IMR-90 (cell line): ENCODE measurements at regions not wholly inside any gene's neighbourhood (a gene's known extent, or its start where the extent isn't known, plus 50 kb on each side); places are given as distances from the start of the nearest gene placed in this dataset.

Experiments used
- ATAC-seq: fragments of 200-7000 bp; cut with Tn5 transposase; 2 replicates; pipeline ENCODE4 v1.9.1; 2020; ENCODE audit warnings: low read depth, mild to moderate bottlenecking, moderate library complexity
- BruUV-seq: library from RNA; stranded (reverse); fragments of 400-500 nt; replicated peaks from 2 replicates; lab custom pipeline; 2021; lab: Mats Ljungman, UMichigan
- CTCF ChIA-PET: fragments of 300-600 bp; formaldehyde crosslinking; extraction: SDS; loops from one replicate; lab custom pipeline; 2021; ENCODE audit warnings: antibody characterized with exemption; lab: Yijun Ruan, JAX
- POLR2A ChIA-PET: fragments of 300-600 bp; sonication (Branson Sonifier 250); formaldehyde crosslinking; loops from one replicate; lab custom pipeline; 2022; ENCODE audit warnings: antibody characterized with exemption; ENCODE audit not compliant: unreplicated experiment; lab: Charles Lee
- DNase-seq: peaks from one replicate; pipeline ENCODE4 v3.0.0; 2013
- H2AFZ ChIP-seq: replicated peaks from 2 replicates; pipeline ENCODE3; 2013; ENCODE audit warnings: low read length, mild to moderate bottlenecking; ENCODE audit not compliant: poor library complexity
- H2AK5ac ChIP-seq: 2 replicates; pipeline ENCODE4 v1.6.1; 2013; ENCODE audit warnings: low read depth, low read length, inconsistent platforms
- H2AK9ac ChIP-seq: replicated peaks from 2 replicates; pipeline ENCODE3; 2013; ENCODE audit warnings: mild to moderate bottlenecking, low read depth, low read length, moderate library complexity; ENCODE audit not compliant: poor library complexity
- H2BK120ac ChIP-seq: 2 replicates; pipeline ENCODE4 v1.6.1; 2013; ENCODE audit warnings: low read depth, low read length, inconsistent platforms
- H2BK15ac ChIP-seq: 3 replicates; pipeline ENCODE4 v1.6.1; 2013; ENCODE audit warnings: low read depth, low read length, inconsistent platforms
- H2BK20ac ChIP-seq: 2 replicates; pipeline ENCODE4 v1.6.1; 2013; ENCODE audit warnings: low read depth, mild to moderate bottlenecking, inconsistent platforms, low read length, moderate library complexity
- H2BK5ac ChIP-seq: 2 replicates; pipeline ENCODE4 v1.6.1; 2013; ENCODE audit warnings: mild to moderate bottlenecking, low read depth, low read length, inconsistent platforms; ENCODE audit not compliant: poor library complexity, severe bottlenecking
- H3K14ac ChIP-seq: replicated peaks from 2 replicates; pipeline ENCODE4 v1.6.1; 2013; ENCODE audit warnings: low read depth, low read length, inconsistent platforms
- H3K18ac ChIP-seq: 2 replicates; pipeline ENCODE4 v1.6.1; 2013; ENCODE audit warnings: low read depth, low read length, control low read depth
- H3K23ac ChIP-seq: 2 replicates; pipeline ENCODE4 v1.6.1; 2013; ENCODE audit warnings: low read depth, low read length, inconsistent platforms
- H3K27ac ChIP-seq: 2 replicates; pipeline ENCODE4 v1.5.1; 2013; ENCODE audit warnings: mild to moderate bottlenecking, control low read depth, low read length; ENCODE audit not compliant: insufficient read depth
- H3K27me3 ChIP-seq: 2 replicates; pipeline ENCODE4 v1.6.1; 2013; ENCODE audit warnings: low read length; ENCODE audit not compliant: control insufficient read depth, insufficient read depth
- H3K36me3 ChIP-seq: 2 replicates; pipeline ENCODE4 v1.6.1; 2013; ENCODE audit warnings: low read length, mixed read lengths; ENCODE audit not compliant: control insufficient read depth, insufficient read depth
- H3K4ac ChIP-seq: 2 replicates; pipeline ENCODE4 v1.6.1; 2013; ENCODE audit warnings: low read depth, low read length, inconsistent platforms
- H3K4me1 ChIP-seq: 2 replicates; pipeline ENCODE4 v1.6.1; 2013; ENCODE audit warnings: low read length, mixed read lengths; ENCODE audit not compliant: control insufficient read depth, insufficient read depth
- H3K4me2 ChIP-seq: 2 replicates; pipeline ENCODE4 v1.6.1; 2013; ENCODE audit warnings: low read depth, mild to moderate bottlenecking, control low read depth, low read length, moderate library complexity
- H3K4me3 ChIP-seq: 2 replicates; pipeline ENCODE4 v1.5.1; 2013; ENCODE audit warnings: low read depth, mild to moderate bottlenecking, control low read depth, low read length, moderate library complexity; ENCODE audit not compliant: insufficient read depth
- H3K56ac ChIP-seq: 2 replicates; pipeline ENCODE4 v1.6.1; 2013; ENCODE audit warnings: low read length, inconsistent platforms; ENCODE audit not compliant: insufficient read depth; ENCODE audit errors: extremely low read depth
- H3K79me1 ChIP-seq, 2 experiments: 2 replicates each; pipeline ENCODE4 v1.6.1; 2013; ENCODE audit warnings: low read length in 2 of 2, inconsistent platforms in 1 of 2, low read depth in 1 of 2
- H3K9ac ChIP-seq: 2 replicates; pipeline ENCODE4 v1.6.1; 2013; ENCODE audit warnings: low read depth, low read length, control low read depth
- H3K9me1 ChIP-seq: 2 replicates; pipeline ENCODE4 v1.6.1; 2013; ENCODE audit warnings: low read length, inconsistent platforms; ENCODE audit not compliant: insufficient read depth
- H3K9me3 ChIP-seq: 2 replicates; pipeline ENCODE4 v1.6.1; 2013; ENCODE audit warnings: low read length; ENCODE audit not compliant: control insufficient read depth, insufficient read depth
- H4K20me1 ChIP-seq: 2 replicates; pipeline ENCODE4 v1.6.1; 2013; ENCODE audit warnings: low read length, inconsistent platforms; ENCODE audit not compliant: insufficient read depth
- H4K5ac ChIP-seq: 2 replicates; pipeline ENCODE4 v1.6.1; 2013; ENCODE audit warnings: mild to moderate bottlenecking, low read depth, low read length, control low read depth
- H4K8ac ChIP-seq, 2 experiments: 2 replicates each; pipeline ENCODE4 v1.6.1; 2013; ENCODE audit warnings: low read depth in 2 of 2, low read length in 2 of 2, control low read depth in 1 of 2, inconsistent platforms in 1 of 2
- H4K91ac ChIP-seq: 2 replicates; pipeline ENCODE4 v1.6.1; 2013; ENCODE audit warnings: low read depth, low read length, inconsistent platforms; ENCODE audit not compliant: insufficient read depth
- CEBPB ChIP-seq: IDR thresholded peaks from 2 replicates; pipeline ENCODE4 v1.6.1; 2012; ENCODE audit warnings: low read depth, low read length, improper control_type of control experiment
- CHD1 ChIP-seq: IDR thresholded peaks from 2 replicates; pipeline ENCODE4 v1.6.1; 2012; ENCODE audit warnings: low read depth, low read length, improper control_type of control experiment
- MAZ ChIP-seq: IDR thresholded peaks from 2 replicates; pipeline ENCODE4 v1.6.1; 2012; ENCODE audit warnings: low read depth, mild to moderate bottlenecking, low read length, improper control_type of control experiment, moderate library complexity, borderline replicate concordance
- MXI1 ChIP-seq: IDR thresholded peaks from 2 replicates; pipeline ENCODE4 v1.6.1; 2012; ENCODE audit warnings: low read depth, mild to moderate bottlenecking, low read length, moderate library complexity, borderline replicate concordance
- NFE2L2 ChIP-seq: fragments of 150-350 bp; IDR thresholded peaks from 2 replicates; pipeline ENCODE4 v1.6.1; 2016; ENCODE audit warnings: low read depth, mild to moderate bottlenecking, low read length
- POLR2A ChIP-seq: IDR thresholded peaks from 2 replicates; pipeline ENCODE4 v1.6.1; 2012; ENCODE audit warnings: mild to moderate bottlenecking, low read depth, low read length
- WGBS, 2 experiments: methylation state at CpG; one replicate each; pipeline versions ENCODE4 v1.1.5 to v1.1.7; 2013; ENCODE audit warnings: missing lambda C conversion rate in 2 of 2; ENCODE audit not compliant: insufficient read length in 1 of 2; ENCODE audit errors: extremely low coverage in 2 of 2; 5-methylcytosine and 5-hydroxymethylcytosine counted together
- dilution Hi-C: fragments of 300-500 bp; cut with HindIII; formaldehyde crosslinking; loops from one replicate; pipeline ENCODE4 v1.14.3; 2018; ENCODE audit warnings: low sequenced_read_pairs; ENCODE audit not compliant: unreplicated experiment
- in situ Hi-C: fragments of 300-500 bp; cut with MboI; formaldehyde crosslinking; loops from 3 replicates; pipeline ENCODE4 v1.14.3; 2019; ENCODE audit warnings: low sequenced_read_pairs, inconsistent platforms, mixed read lengths
- intact Hi-C: fragments of 100-400 bp; cut with micrococcal nuclease; formaldehyde crosslinking; loops from 2 replicates; pipeline ENCODE4 v1.10.0; 2022
- TF ChIP-seq, protein P1 (sequence below): fragments of 150-350 bp; IDR thresholded peaks from 2 replicates; pipeline ENCODE4 v1.6.1; 2017; ENCODE audit warnings: mild to moderate bottlenecking, antibody characterized with exemption, low read length, low read depth

GRCh38 chr6:149179431-149179830 lies 138.1 kb upstream of the TAB2 start:
- Histone ChIP-seq H3K56ac (no peak overlapping the region), H2BK5ac (no peak overlapping the region), H2BK15ac (no peak overlapping the region), H3K4ac (no peak overlapping the region), H3K4me2 (no peak overlapping the region), H3K18ac (no peak overlapping the region), H3K9ac (no peak overlapping the region), H4K91ac (no peak overlapping the region), H2BK120ac (no peak overlapping the region), H3K4me3 (no peak overlapping the region), H3K14ac (no peak overlapping the region), H3K9me3 (peaks cover 2% of the 10 kb centered on the region; the same call in 1 of the 2 replicates), H3K4me1 (no peaks in the 10 kb centered on the region), H2AK5ac (no peak overlapping the region), H3K9me1 (no peaks in the 10 kb centered on the region), H4K5ac (no peak overlapping the region), H2BK20ac (no peak overlapping the region), H2AFZ (no peak overlapping the region), H4K20me1 (no peaks in the 10 kb centered on the region), H3K27me3 (peaks cover 6% of the 10 kb centered on the region), H2AK9ac (no peak overlapping the region), H3K23ac (no peak overlapping the region), H3K36me3 (no peaks in the 10 kb centered on the region), H3K79me1 (no peaks in the 10 kb centered on the region), H3K27ac (no peak overlapping the region), H4K8ac (no peak overlapping the region)
- no CpG with 5 or more reads among the region's 1 CpG for WGBS, 2 experiments
- in situ Hi-C loops (no loop called here), dilution Hi-C loops (no loop called here), intact Hi-C loops (no loop called here)
- ChIA-PET POLR2A (no interaction called here), CTCF (no interaction called here)
- no peak for ATAC-seq
- DNase-seq: no peak
- BruUV-seq: no TSS peak
- TF ChIP-seq MAZ (no peak), MXI1 (no peak), POLR2A (no peak), CHD1 (no peak), CEBPB (no peak), NFE2L2 (no peak)
- TF ChIP-seq, protein P1, sequence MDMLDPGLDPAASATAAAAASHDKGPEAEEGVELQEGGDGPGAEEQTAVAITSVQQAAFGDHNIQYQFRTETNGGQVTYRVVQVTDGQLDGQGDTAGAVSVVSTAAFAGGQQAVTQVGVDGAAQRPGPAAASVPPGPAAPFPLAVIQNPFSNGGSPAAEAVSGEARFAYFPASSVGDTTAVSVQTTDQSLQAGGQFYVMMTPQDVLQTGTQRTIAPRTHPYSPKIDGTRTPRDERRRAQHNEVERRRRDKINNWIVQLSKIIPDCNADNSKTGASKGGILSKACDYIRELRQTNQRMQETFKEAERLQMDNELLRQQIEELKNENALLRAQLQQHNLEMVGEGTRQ: no peak
